Lower lobe of right lung (tissue), 2 donors: ENCODE measurements at regions not wholly inside any gene's neighbourhood (a gene's known extent, or its start where the extent isn't known, plus 50 kb on each side); places are given as distances from the start of the nearest gene placed in this dataset.

Experiments
- ATAC-seq, 2 donors: fragments of 200-7000 bp; cut with Tn5 transposase; one replicate each; pipeline ENCODE4 v1.9.1; 2020 to 2022; ENCODE audit warnings: mild to moderate bottlenecking in 2 of 2, moderate library complexity in 2 of 2
- DNase-seq: peaks from one replicate; pipeline ENCODE4 v3.0.0-alpha.2; 2020
- H3K27ac ChIP-seq: fragments of 200-600 bp; one replicate; pipeline ENCODE4 v1.8.0; 2022
- H3K27me3 ChIP-seq: fragments of 200-600 bp; one replicate; pipeline ENCODE4 v1.8.0; 2022; ENCODE audit warnings: low read depth
- H3K36me3 ChIP-seq: fragments of 200-600 bp; one replicate; pipeline ENCODE4 v1.8.0; 2022; ENCODE audit warnings: mild to moderate bottlenecking
- H3K4me1 ChIP-seq: fragments of 200-600 bp; one replicate; pipeline ENCODE4 v1.8.0; 2022
- H3K4me3 ChIP-seq: fragments of 200-600 bp; one replicate; pipeline ENCODE4 v1.8.0; 2022; ENCODE audit warnings: mild to moderate bottlenecking
- H3K9me3 ChIP-seq: fragments of 200-600 bp; one replicate; pipeline ENCODE4 v1.8.0; 2022
- intact Hi-C: fragments of 100-400 bp; cut with DNase I; formaldehyde crosslinking; loops from one replicate; pipeline ENCODE4 v1.11.0; 2022
- TF ChIP-seq, protein P1 (sequence below): fragments of 200-600 bp; IDR thresholded peaks from one replicate; pipeline ENCODE4 v1.8.0; 2022; ENCODE audit warnings: antibody characterized with exemption, mild to moderate bottlenecking
- donor health status: DM: no; HTN: yes; CAD: no; lungs with severe emphysema.

DNA sequence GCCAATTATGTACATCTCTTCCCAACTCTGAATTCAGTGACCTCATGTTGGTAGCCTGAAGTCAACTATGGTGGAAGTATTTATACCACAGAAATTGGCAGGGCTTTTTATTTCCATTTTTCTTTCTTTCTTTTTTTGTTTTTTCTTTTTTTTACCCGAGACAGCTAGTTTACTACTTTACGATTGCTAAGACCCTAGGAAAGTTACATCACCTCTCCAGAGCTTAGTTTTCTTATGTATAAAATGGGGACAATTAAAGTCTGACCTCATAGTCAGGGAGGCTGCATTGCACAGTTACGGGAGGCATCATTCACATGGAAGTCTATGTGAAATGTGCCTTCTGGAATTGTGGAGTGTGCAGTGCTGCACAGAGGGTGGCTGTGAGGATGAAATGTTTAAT, 194.3 kb downstream of the MTX2 start:
- no peak overlapping the region for H3K27ac ChIP-seq
- TF ChIP-seq, protein P1, sequence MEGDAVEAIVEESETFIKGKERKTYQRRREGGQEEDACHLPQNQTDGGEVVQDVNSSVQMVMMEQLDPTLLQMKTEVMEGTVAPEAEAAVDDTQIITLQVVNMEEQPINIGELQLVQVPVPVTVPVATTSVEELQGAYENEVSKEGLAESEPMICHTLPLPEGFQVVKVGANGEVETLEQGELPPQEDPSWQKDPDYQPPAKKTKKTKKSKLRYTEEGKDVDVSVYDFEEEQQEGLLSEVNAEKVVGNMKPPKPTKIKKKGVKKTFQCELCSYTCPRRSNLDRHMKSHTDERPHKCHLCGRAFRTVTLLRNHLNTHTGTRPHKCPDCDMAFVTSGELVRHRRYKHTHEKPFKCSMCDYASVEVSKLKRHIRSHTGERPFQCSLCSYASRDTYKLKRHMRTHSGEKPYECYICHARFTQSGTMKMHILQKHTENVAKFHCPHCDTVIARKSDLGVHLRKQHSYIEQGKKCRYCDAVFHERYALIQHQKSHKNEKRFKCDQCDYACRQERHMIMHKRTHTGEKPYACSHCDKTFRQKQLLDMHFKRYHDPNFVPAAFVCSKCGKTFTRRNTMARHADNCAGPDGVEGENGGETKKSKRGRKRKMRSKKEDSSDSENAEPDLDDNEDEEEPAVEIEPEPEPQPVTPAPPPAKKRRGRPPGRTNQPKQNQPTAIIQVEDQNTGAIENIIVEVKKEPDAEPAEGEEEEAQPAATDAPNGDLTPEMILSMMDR, result no peak
- no peaks in the 10 kb centered on the region for H3K36me3 ChIP-seq
- no peak overlapping the region for H3K4me3 ChIP-seq
- H3K9me3 ChIP-seq, result no peaks in the 10 kb centered on the region
- intact Hi-C loops, result no loop called here
- no peak for ATAC-seq
- no peaks in the 10 kb centered on the region for H3K4me1 ChIP-seq
- no peak for DNase-seq
- peaks cover 4% of the 10 kb centered on the region for H3K27me3 ChIP-seq

DNA sequence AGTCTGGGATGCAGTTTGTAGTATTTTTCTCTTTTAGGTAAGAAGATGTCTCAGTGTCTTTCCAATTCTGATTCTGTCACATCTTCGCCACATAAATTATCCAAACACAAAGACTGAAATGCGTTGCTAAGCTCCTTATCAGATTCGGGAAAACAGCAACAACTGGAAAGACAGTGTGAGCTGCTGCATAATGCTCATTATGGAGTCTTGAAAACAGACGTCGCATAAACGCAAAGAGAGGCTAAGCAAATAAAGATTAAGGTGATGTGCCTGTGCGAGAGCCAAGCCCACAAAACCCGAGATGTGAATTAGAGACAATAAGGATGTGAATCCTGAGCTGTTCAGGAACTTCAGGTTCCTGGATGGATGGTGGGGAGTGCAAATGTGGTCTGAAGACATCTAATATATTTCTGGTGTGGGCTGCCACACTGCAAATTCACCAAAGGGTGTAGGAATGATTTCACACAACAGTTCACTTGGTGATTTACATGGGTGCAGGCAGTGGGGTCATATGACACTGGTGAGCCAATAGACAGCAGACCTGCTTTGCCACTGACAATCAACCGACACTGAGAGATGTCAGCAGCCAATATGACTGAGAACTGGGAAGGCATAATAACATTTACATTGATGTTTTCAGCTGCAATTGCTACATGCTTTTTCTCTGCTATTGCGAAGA, 195.8 kb downstream of the MTX2 start:
- intact Hi-C loops, result no loop called here
- H3K4me3 ChIP-seq, result no peak overlapping the region
- H3K4me1 ChIP-seq, result no peaks in the 10 kb centered on the region
- DNase-seq (no peak), ATAC-seq (no peak)
- TF ChIP-seq, protein P1, result no peak
- no peaks in the 10 kb centered on the region for H3K9me3 ChIP-seq
- H3K27me3 ChIP-seq, result no peaks in the 10 kb centered on the region
- no peak overlapping the region for H3K27ac ChIP-seq
- H3K36me3 ChIP-seq, result no peaks in the 10 kb centered on the region

DNA sequence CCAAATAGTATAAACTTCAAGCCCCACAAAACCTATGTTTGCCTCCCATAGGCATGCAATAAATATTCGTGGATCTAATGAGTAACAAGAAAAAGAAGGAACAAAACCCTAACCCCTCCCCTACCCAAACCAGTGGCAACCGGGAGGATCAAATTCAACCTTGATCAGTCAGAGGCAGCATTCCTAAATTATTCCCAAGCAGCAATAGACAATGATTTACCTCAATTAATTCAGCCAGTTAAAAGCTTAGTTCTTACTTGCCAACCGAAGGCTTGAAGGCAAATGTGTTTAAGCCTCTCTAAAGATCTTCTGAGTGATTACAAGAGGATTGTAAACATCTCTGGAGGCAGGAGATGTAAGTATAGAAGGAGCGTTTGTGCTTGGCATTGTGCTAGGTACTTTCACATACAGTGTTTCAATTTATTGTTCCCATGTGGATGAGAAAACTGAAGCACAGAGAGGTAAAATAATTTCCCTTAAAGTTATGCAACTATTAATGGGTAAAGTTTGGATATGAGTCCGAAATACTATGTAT, 197.7 kb downstream of the MTX2 start:
- intact Hi-C loops, result no loop called here
- Histone ChIP-seq H3K4me1 (no peaks in the 10 kb centered on the region), H3K36me3 (no peaks in the 10 kb centered on the region), H3K27me3 (no peaks in the 10 kb centered on the region), H3K9me3 (no peaks in the 10 kb centered on the region), H3K27ac (no peak overlapping the region), H3K4me3 (no peak overlapping the region)
- peak; percentile 59 to 73 for ATAC-seq
- TF ChIP-seq, protein P1, result no peak
- no peak for DNase-seq

DNA sequence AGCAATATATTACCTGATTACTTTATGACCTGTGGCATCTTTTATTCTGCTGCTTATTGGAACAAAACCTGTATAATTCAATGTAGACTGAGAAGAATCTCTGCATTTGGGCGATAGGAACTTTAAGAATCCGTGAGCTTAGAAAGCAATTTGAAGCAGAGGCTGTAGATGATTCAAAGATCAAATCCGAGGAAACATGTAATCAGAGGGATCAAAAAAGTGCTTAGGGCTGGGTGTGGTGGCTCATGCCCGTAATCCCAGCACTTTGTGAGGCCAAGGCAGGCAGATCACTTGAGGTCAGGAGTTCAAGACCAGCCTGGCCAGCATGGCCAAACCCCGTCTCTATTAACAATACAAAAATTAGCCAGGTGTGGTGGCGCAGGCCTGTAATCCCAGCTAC, 198.4 kb downstream of the MTX2 start:
- no peak overlapping the region for H3K27ac ChIP-seq
- TF ChIP-seq, protein P1, result no peak
- H3K27me3 ChIP-seq, result no peaks in the 10 kb centered on the region
- no peaks in the 10 kb centered on the region for H3K36me3 ChIP-seq
- H3K4me1 ChIP-seq, result peaks cover 3% of the 10 kb centered on the region
- no peak overlapping the region for H3K4me3 ChIP-seq
- no peak for DNase-seq
- ATAC-seq, result no peak
- intact Hi-C loops, result no loop called here
- H3K9me3 ChIP-seq, result no peaks in the 10 kb centered on the region

DNA sequence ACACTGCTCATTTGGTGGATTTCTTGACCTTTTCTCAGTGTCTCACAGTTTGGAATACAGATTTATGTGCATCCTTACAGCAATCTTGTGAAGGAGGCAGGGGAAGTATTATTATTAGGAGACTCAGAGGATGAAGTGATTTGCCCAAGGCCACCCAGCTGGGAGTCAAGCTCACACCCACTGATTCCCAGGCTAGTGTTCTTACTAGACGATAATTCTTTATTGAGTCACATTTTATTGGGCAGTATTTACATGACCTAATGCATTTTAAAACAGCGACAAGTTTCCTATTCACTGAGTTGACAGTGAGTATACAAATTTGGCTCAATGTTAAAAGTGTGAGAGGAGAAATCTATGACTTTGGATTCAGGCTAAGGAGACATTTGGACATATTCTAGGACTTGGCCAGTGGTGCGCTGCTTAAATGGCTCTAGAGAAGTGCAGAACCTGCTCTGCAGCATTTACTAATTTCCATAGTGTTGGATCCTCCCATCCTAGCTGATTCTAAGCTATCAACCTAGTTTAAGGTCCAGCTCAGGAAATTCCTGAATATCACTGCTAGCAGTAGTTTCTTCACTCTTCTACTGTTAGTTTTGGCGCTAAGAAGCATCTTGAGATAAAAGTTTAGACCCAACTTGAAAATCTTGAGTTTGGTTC, 199.3 kb downstream of the MTX2 start:
- no peaks in the 10 kb centered on the region for H3K27me3 ChIP-seq
- H3K4me3 ChIP-seq, result no peak overlapping the region
- no peak overlapping the region for H3K27ac ChIP-seq
- no peaks in the 10 kb centered on the region for H3K9me3 ChIP-seq
- TF ChIP-seq, protein P1, result no peak
- ATAC-seq (no peak), DNase-seq (no peak)
- peaks cover 12% of the 10 kb centered on the region for H3K4me1 ChIP-seq
- no peaks in the 10 kb centered on the region for H3K36me3 ChIP-seq
- intact Hi-C loops, result no loop called here
